ENCODE measurements at regions not wholly inside any gene's neighbourhood (a gene's known extent, or its start where the extent isn't known, plus 50 kb on each side); places are given as distances from the start of the nearest gene placed in this dataset.
A peak's percentile ranks its signal among the peaks of the same experiment; 100 is the strongest.

DNA sequence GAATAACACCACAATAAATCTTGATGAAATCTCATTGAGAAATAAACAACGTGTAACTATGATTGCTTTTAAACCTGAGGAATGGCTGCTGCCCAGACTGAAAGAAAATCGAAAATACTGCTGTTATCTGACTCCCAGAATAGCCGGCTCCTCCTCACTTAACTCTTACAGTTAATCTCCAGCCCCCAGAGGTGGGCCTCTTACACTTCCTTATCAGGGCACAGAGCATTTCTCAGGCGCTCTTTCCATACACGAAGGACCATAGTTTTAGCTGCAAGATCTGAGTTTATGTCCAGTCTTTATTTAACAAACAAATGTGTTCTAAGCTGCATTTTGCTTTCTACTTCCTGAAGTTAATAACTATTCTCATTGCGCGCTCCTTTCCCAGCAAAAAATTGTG is 206.9 kb downstream of the MAP2K4 start:
- H3K27me3 ChIP-seq (ENCODE audit: insufficient read depth, low read length) = no peaks in the 10 kb centered on the region
- no peak overlapping the region for H2BK12ac ChIP-seq (ENCODE audit: insufficient read length, low read depth, low read length)
- no peak overlapping the region for H3T11ph ChIP-seq (ENCODE audit: low read length)
- H3K4me3 Mint-ChIP-seq = no peak overlapping the region
- H3K4me2 ChIP-seq (ENCODE audit: insufficient read depth, insufficient read length, low read length) = no peak overlapping the region
- H3K9me3 Mint-ChIP-seq = no peaks in the 10 kb centered on the region
- DNase-seq = no peak
- H3K27me3 Mint-ChIP-seq (ENCODE audit: low read depth) = peaks cover 8% of the 10 kb centered on the region
- no peak overlapping the region for H2BK15ac ChIP-seq (ENCODE audit: low read depth, low read length)
- H3K4ac ChIP-seq (ENCODE audit: low read depth, low read length) = no peak overlapping the region
- H3K9ac ChIP-seq (ENCODE audit: extremely low read depth, insufficient read length, low read length) = no peak overlapping the region
- no peak overlapping the region for H3K14ac ChIP-seq (ENCODE audit: insufficient read depth, low read length)
- no peaks in the 10 kb centered on the region for H3K79me1 ChIP-seq (ENCODE audit: insufficient read depth, low read depth, low read length, poor library complexity, severe bottlenecking)
- H3K4me1 ChIP-seq (ENCODE audit: insufficient read depth, low read length) = no peaks in the 10 kb centered on the region
- no peak overlapping the region for H3K27ac ChIP-seq (ENCODE audit: insufficient read length, low read depth, low read length)
- WGBS (ENCODE audit: extremely low coverage, insufficient read length, low lambda C conversion rate) = no CpG with 5 or more reads among the region's 7 CpGs
- no peak overlapping the region for H4K5ac ChIP-seq (ENCODE audit: insufficient read length, low read depth, low read length)
- H3K79me2 ChIP-seq (ENCODE audit: insufficient read depth, low read length) = no peaks in the 10 kb centered on the region
- H3K36me3 Mint-ChIP-seq (ENCODE audit: insufficient read depth in 1 of 3, low read depth in 3 of 3) = peaks cover 0 to 1% (median 0%) of the 10 kb centered on the region in 3 experiments; a peak in 2 of 7 replicates
- no peaks in the 10 kb centered on the region for H4K20me1 ChIP-seq (ENCODE audit: control insufficient read depth, insufficient read depth, insufficient read length)
- H2AFZ ChIP-seq (ENCODE audit: low read length) = no peak overlapping the region
- H3K18ac ChIP-seq (ENCODE audit: insufficient read length, low read depth, low read length) = no peak overlapping the region
- H3K23ac ChIP-seq (ENCODE audit: insufficient read length, low read depth, low read length) = no peak overlapping the region
- no peaks in the 10 kb centered on the region for H3K23me2 ChIP-seq (ENCODE audit: insufficient read length, low read depth, low read length, poor library complexity, severe bottlenecking)
- H2BK120ac ChIP-seq (ENCODE audit: low read depth, low read length, poor library complexity, severe bottlenecking) = no peak overlapping the region
- H2AK5ac ChIP-seq (ENCODE audit: insufficient read length, low read length) = no peak overlapping the region
- H4K91ac ChIP-seq (ENCODE audit: insufficient read length, low read depth, low read length) = no peak overlapping the region
- H3K27ac Mint-ChIP-seq = peak overlapping the region in 1 of 3 experiments; percentile 26; a peak in 1 of 7 replicates
- H3K9me3 ChIP-seq (ENCODE audit: control insufficient read depth, low read depth, low read length) = no peaks in the 10 kb centered on the region
- H3K4me1 Mint-ChIP-seq = peaks cover 4 to 7% of the 10 kb centered on the region in 2 experiments
- H4K8ac ChIP-seq (replicated peaks; ENCODE audit: insufficient read length, low read depth, low read length) = no peak overlapping the region
- TF ChIP-seq CTCF (conservative IDR thresholded peaks at IDR 0.05) = no peak
- H2BK20ac ChIP-seq (ENCODE audit: low read depth, low read length, poor library complexity, severe bottlenecking) = no peak overlapping the region
- no peak overlapping the region for H2BK5ac ChIP-seq (ENCODE audit: insufficient read length, low read length)
- H3K56ac ChIP-seq (ENCODE audit: insufficient read length, low read depth, low read length) = no peak overlapping the region

Data from H9 (cell line).